ENCODE measurements at regions not wholly inside any gene's neighbourhood (a gene's known extent, or its start where the extent isn't known, plus 50 kb on each side); places are given as distances from the start of the nearest gene placed in this dataset.

DNA sequence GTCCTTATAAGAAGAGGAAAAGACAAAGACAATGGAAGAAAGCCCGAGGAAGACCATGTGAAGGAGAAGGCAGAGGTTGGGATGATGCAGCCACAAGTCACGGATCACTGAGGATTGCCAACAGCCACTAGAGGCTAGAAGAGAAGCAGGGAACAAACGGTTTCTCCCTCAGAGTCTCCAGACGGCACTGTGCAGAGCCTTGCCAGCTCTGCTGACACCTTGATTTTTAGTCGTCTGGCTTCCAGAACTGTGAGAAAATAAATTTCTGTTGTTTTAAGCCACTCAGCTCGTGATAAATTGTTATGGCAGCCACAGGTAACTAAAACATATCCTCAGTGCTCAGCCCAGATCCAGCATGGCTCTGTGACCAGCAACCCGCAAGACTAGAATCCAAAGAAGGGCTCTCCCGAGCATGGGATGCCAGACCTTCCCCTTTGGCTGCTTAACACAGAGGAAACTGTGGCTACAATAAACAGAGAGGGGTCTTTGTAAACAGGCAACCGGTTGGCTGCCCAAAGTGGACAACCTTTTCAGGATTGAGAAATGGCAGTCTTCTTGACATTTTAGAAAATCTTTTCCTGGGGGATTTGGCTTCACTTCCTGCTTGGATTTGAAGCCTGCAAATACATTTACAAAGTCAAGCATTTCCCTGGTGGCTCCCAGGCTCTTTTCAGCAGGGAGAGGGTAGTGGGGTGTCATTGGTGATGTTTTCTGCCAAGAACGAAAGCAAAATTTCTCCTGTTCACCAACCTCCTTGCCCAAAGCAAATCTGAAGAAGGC is 88.7 kb upstream of the ADPGK start:
- Histone ChIP-seq H3K27me3 (no peaks in the 10 kb centered on the region), H3K36me3 (no peaks in the 10 kb centered on the region), H3K27ac (no peak overlapping the region), H3K9me3 (no peaks in the 10 kb centered on the region), H3K4me1 (no peaks in the 10 kb centered on the region), H3K4me3 (no peak overlapping the region)
- DNase-seq (ENCODE audit: extremely low spot score in 2 of 2), result peak; percentile 47 to 67
- intact Hi-C loops (cut with DNase I), result no loop called here
- no peak for TF ChIP-seq POLR2A (IDR thresholded peaks at IDR 0.05)
- TF ChIP-seq POLR2AphosphoS5 (IDR thresholded peaks at IDR 0.05; ENCODE audit: insufficient read depth in 1 of 2, low read depth in 1 of 2), result no peak
- TF ChIP-seq, protein P1, sequence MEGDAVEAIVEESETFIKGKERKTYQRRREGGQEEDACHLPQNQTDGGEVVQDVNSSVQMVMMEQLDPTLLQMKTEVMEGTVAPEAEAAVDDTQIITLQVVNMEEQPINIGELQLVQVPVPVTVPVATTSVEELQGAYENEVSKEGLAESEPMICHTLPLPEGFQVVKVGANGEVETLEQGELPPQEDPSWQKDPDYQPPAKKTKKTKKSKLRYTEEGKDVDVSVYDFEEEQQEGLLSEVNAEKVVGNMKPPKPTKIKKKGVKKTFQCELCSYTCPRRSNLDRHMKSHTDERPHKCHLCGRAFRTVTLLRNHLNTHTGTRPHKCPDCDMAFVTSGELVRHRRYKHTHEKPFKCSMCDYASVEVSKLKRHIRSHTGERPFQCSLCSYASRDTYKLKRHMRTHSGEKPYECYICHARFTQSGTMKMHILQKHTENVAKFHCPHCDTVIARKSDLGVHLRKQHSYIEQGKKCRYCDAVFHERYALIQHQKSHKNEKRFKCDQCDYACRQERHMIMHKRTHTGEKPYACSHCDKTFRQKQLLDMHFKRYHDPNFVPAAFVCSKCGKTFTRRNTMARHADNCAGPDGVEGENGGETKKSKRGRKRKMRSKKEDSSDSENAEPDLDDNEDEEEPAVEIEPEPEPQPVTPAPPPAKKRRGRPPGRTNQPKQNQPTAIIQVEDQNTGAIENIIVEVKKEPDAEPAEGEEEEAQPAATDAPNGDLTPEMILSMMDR (IDR thresholded peaks at IDR 0.05), result no peak

DNA sequence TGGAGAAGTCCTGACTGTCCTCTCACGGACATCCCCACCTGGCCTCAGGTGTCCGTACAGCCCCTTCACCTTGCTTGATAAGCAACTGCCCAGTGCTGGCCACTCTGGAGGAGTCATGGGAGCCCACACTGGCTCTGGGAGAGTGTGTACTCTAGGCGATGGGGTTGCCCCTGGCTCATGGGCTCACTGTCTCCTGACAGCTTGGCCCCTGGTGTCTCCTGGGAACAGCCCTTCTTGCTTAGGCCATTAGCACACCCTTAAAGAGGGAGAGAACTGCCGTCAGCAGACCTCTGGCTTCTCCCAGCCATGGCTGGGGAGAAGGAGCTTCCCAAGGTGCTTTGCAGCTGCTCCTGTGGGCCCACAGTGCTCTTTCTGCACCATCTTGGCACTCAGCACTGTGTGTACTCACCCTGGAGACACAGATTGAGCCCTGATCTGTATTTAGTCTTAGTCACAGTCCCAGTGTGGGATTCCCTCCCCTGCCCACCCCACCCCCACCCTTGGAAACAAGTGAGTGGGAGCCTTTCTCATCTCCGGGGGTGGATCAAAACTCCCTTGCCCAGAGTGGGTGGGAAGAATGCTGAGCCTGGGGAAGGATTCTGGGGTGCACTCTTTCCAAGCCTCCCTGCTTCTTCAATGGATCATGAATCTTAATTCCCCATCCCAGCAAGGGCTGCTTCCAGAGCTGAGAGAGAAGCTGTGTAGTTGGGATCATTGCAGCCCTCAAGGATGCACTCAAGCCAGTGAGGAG is 83.5 kb upstream of the ADPGK start:
- DNase-seq (ENCODE audit: extremely low spot score in 2 of 2), result peak; percentile 58 to 64
- intact Hi-C loops (cut with DNase I), result no loop called here
- Histone ChIP-seq H3K4me1 (no peaks in the 10 kb centered on the region), H3K36me3 (no peaks in the 10 kb centered on the region), H3K27me3 (no peaks in the 10 kb centered on the region), H3K4me3 (no peak overlapping the region), H3K9me3 (no peaks in the 10 kb centered on the region), H3K27ac (no peak overlapping the region)
- no peak for TF ChIP-seq POLR2A (IDR thresholded peaks at IDR 0.05)
- TF ChIP-seq, protein P1 (IDR thresholded peaks at IDR 0.05), result no peak
- TF ChIP-seq POLR2AphosphoS5 (IDR thresholded peaks at IDR 0.05; ENCODE audit: insufficient read depth in 1 of 2, low read depth in 1 of 2), result no peak

DNA sequence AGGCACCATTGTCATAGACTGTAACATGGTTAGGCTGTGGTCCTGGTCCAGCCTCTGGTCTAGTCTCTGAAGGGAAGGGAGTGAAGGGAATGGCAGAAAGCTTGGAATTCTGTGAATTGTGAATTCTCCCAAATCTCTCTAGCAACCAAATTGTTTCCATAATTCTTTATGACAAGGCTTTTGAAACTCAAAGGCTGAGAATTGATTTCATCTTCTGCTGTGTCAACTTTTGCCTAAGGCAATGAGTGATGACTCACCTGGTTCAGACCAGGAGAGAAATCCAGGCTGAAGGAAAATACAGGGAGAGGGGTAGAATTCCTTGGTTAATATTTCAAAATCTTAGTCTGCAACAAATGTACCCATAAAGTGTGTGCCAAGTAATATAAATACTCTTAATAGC is 82.6 kb upstream of the ADPGK start:
- H3K36me3 ChIP-seq, result no peaks in the 10 kb centered on the region
- TF ChIP-seq POLR2AphosphoS5 (IDR thresholded peaks at IDR 0.05; ENCODE audit: insufficient read depth in 1 of 2, low read depth in 1 of 2), result no peak
- TF ChIP-seq, protein P1 (IDR thresholded peaks at IDR 0.05), result no peak
- no peak for TF ChIP-seq POLR2A (IDR thresholded peaks at IDR 0.05)
- H3K4me1 ChIP-seq, result no peaks in the 10 kb centered on the region
- H3K27ac ChIP-seq, result no peak overlapping the region
- H3K9me3 ChIP-seq, result no peaks in the 10 kb centered on the region
- H3K4me3 ChIP-seq, result no peak overlapping the region
- H3K27me3 ChIP-seq, result no peaks in the 10 kb centered on the region
- intact Hi-C loops (cut with DNase I), result no loop called here
- DNase-seq (ENCODE audit: extremely low spot score in 2 of 2), result no peak

DNA sequence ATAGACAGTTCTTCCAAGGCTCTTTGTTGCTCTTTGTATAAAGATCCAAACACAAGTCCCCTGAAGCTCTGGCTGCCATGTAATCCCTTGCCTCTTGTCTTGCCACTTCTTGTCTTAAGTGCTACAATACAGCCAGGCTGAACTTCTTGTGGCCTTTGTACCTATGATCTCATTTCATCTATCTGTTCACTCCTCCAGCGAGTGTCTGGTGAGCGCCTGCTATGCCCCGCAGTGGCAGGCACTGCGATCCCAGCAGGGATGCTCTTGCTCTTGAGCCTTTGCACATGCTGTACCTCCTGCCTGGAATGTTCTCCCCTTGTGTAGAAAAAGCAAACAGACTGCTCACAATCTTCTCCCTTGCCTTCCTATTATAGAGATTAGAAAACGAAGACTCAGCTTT is 81.9 kb upstream of the ADPGK start:
- Histone ChIP-seq H3K27me3 (no peaks in the 10 kb centered on the region), H3K36me3 (no peaks in the 10 kb centered on the region), H3K9me3 (no peaks in the 10 kb centered on the region), H3K27ac (no peak overlapping the region), H3K4me1 (no peaks in the 10 kb centered on the region), H3K4me3 (no peak overlapping the region)
- TF ChIP-seq, protein P1 (IDR thresholded peaks at IDR 0.05), result no peak
- TF ChIP-seq POLR2A (IDR thresholded peaks at IDR 0.05) (no peak), POLR2AphosphoS5 (IDR thresholded peaks at IDR 0.05; ENCODE audit: insufficient read depth in 1 of 2, low read depth in 1 of 2) (no peak)
- peak in 1 of 2 donors; percentile 37 for DNase-seq (ENCODE audit: extremely low spot score in 2 of 2)
- intact Hi-C loops (cut with DNase I), result no loop called here

DNA sequence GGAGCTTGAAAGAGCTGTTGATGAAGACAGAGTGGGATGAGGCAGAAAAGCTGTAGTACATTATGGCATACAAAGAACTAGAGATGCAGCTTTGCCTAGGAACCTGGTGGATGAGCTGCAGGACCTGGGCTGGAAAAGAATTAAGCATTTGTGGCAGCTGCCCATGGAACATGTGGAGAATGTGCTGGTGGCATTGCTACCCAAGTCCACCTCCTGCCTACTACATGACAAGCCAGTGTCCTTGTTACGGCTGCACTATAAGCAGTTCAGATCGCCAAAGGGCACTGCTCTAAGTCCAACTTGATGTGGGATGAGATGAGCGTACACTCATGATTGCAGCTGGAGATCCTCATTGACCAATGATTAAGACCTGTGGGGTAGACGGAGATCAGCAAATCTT is 81.1 kb upstream of the ADPGK start:
- H3K27me3 ChIP-seq, result no peaks in the 10 kb centered on the region
- no peak for TF ChIP-seq POLR2AphosphoS5 (IDR thresholded peaks at IDR 0.05; ENCODE audit: insufficient read depth in 1 of 2, low read depth in 1 of 2)
- TF ChIP-seq POLR2A (IDR thresholded peaks at IDR 0.05), result no peak
- TF ChIP-seq, protein P1 (IDR thresholded peaks at IDR 0.05), result no peak
- no peaks in the 10 kb centered on the region for H3K36me3 ChIP-seq
- no peak overlapping the region for H3K4me3 ChIP-seq
- no peaks in the 10 kb centered on the region for H3K9me3 ChIP-seq
- peak; percentile 52 to 84 for DNase-seq (ENCODE audit: extremely low spot score in 2 of 2)
- intact Hi-C loops (cut with DNase I), result no loop called here
- no peaks in the 10 kb centered on the region for H3K4me1 ChIP-seq
- H3K27ac ChIP-seq, result no peak overlapping the region
